Occipital lobe (tissue), 1 donor: ENCODE measurements at regions not wholly inside any gene's neighbourhood (a gene's known extent, or its start where the extent isn't known, plus 50 kb on each side); places are given as distances from the start of the nearest gene placed in this dataset.

Experiments
- DNase-seq: peaks from one replicate; lab custom pipeline; 2025; lab: John Stamatoyannopoulos, UW

GRCh38 chr14:51145246-51145645 is 50.3 kb upstream of the TRIM9 start:
- no peak for DNase-seq

GRCh38 chr14:51147183-51147582 is 52.3 kb upstream of the TRIM9 start:
- no peak for DNase-seq

- no peak for DNase-seq
Observed at GRCh38 chr14:51155326-51155725, 60.4 kb upstream of the TRIM9 start.

DNA sequence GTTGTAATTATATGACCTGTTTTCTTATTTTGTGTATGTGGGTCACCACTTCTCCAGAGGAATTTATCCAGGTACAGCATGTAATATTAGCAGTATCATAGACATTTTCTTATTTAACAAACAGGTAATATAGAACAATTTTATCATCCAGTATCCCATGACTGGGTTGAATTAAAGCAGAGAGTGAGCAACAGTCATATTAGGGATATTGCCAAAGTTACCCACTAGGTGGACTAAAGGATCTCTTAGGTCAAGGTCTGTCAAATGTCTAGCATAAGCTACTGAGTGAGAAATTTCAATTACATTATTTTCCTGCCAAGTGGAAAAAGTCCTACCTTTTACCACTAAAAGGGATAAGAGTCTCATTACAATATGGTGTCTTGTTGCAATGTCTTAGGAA is 62.1 kb upstream of the TRIM9 start:
- DNase-seq: no peak

GRCh38 chr14:51160871-51161270 is 66.0 kb upstream of the TRIM9 start:
- no peak for DNase-seq

DNA sequence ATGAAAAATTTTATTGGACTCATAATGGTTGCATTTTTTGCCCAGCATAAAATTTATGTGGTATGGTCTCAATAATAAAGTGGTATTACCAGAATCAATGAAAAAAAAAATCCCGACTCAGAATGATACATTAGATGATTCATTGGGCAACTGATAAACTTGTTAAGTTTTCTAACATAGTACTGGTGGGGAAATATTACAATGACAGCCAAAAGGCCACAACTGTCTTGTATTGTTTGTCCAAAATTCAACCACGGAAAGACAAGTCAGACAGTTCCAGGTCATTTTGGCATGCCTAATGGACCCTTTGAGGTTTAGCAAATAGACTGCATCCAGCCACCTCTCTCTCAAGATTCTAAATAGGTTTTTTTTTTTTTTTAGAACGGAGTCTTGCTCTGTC is 70.5 kb upstream of the TRIM9 start:
- DNase-seq: no peak

- no peak for DNase-seq
Observed at GRCh38 chr14:51167587-51168214, 72.3 kb upstream of the TMX1 start.

- DNase-seq: no peak
Observed at GRCh38 chr14:51168215-51168613, 71.8 kb upstream of the TMX1 start.

DNA sequence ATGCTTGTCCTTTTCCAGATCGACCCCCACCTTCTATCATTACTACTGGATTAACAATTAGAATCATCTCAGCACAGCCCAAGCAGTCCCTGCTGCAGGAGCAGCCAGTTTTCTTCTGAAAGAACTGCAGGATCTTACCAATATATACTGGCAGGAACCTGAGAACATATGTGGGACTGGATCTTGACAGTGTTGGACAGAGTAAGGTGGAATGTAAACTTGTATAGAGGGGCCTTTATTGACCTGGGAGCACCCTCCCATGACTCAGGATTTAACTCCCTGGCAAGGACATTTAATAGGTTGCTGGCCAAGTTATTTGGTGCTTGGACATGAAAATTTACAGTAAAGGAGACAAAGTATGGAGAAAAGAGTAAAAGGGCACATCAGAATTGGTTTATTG is 66.2 kb upstream of the TMX1 start:
- DNase-seq: no peak

GRCh38 chr14:51176839-51177238 is 63.2 kb upstream of the TMX1 start:
- DNase-seq: no peak

GRCh38 chr14:51180577-51180976 is 59.5 kb upstream of the TMX1 start:
- DNase-seq: no peak

DNA sequence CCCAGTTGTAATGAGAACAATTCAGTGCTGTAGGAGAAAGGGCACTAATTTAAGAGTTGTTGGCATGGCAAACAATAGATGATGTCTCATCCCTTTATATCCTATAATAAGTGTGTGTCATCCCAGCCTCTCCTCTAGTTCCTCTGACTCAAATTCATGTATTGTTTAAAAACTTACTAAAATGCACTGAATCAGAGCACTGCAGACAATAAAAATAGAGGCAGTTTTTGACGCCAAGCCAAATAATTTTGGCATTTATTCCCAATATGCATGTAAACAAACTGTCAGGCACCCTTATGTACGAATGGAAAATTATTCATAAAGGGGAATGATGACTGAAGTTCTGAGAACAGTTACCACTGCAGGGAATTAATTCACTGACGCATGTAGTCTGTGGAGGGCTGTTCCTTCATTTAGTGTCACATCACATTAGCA is 57.9 kb upstream of the TMX1 start:
- DNase-seq: no peak

DNA sequence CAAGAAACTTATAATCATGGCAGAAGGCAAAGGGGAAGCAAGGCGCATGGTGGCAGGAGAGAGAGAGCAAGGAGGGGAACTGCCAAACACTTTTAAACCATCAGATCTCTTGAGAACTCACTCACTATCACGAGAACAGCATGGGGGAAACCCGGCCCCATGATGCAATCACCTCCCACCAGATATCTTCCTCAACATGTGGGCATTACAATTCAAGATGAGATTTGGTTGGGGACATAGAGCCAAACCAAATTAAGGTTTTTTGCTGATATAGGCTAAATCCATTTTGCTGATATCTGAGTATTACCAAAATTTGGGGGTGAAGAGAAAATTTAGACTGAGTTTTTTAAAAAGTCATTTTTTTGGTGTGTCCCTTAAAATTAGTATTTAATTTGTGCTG is 54.9 kb upstream of the TMX1 start:
- no peak for DNase-seq

GRCh38 chr14:51185754-51186153 is 54.3 kb upstream of the TMX1 start:
- no peak for DNase-seq

DNA sequence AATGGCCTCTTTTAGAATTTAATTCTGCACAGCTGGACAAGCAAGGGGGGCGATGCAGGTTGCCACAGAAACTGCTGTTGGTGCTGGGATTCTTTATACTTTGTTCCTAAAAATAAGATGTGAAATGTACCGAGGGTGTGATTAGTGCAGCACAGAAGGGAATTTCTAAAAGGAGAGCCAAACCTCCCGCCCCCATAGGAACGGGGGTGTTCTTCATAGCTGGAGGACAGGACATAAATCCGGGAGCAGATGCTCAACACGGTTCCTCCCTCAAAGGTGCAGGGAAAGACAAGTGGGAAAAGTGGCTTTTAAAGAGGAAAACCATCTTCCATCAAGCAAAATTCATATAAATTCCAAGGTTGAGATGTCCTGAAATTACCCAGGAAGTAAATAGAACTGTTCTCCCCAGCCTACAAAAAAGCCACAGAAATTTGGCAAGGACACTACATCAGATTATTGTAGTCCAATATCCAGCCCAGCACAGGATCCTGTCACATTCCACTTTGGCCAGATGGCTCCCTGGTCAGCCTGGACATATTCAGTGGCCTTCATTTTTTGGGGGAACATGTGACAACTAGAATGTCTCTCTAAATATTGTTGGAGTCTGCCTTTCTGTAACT is 51.4 kb upstream of the TMX1 start:
- DNase-seq: peak; percentile 64

- no peak for DNase-seq
Observed at GRCh38 chr14:51189600-51190376, 50.3 kb upstream of the TMX1 start.
